ENCODE measurements at regions not wholly inside any gene's neighbourhood (a gene's known extent, or its start where the extent isn't known, plus 50 kb on each side); places are given as distances from the start of the nearest gene placed in this dataset.
A peak's percentile ranks its signal among the peaks of the same experiment; 100 is the strongest.
"Not testable (repeated sequence)": the region's sequence is repeated elsewhere in the genome, so short reads cannot be mapped to it uniquely, and the experiment has no call there.

DNA sequence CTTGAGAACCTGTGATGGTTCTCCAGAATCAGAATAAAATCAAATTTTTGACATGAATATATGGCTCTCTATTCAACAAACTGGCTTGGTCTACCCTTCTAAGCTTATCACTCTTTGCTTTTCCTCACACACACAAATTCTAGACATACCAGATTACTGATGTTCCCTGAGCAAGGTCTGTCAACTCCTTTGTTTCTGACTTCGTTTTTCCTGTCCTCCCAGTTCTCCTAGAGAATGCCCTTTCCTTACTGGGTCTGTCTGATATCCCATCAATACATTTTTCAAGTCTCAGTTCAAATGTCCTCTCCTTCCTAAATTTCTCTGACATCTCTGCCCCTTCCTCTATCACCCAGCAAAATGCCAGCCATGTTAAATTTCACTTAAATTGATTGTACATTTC lies 202.1 kb upstream of the IGFBP7 start:
- no peak overlapping the region for H3K4me3 ChIP-seq
- H3K36me3 ChIP-seq = no peaks in the 10 kb centered on the region
- H3K27ac ChIP-seq = no peak overlapping the region
- no peaks in the 10 kb centered on the region for H3K27me3 ChIP-seq
- DNase-seq (ENCODE audit: low read depth in 1 of 2, low spot score in 1 of 2) = no peak
- TF ChIP-seq, protein P1, sequence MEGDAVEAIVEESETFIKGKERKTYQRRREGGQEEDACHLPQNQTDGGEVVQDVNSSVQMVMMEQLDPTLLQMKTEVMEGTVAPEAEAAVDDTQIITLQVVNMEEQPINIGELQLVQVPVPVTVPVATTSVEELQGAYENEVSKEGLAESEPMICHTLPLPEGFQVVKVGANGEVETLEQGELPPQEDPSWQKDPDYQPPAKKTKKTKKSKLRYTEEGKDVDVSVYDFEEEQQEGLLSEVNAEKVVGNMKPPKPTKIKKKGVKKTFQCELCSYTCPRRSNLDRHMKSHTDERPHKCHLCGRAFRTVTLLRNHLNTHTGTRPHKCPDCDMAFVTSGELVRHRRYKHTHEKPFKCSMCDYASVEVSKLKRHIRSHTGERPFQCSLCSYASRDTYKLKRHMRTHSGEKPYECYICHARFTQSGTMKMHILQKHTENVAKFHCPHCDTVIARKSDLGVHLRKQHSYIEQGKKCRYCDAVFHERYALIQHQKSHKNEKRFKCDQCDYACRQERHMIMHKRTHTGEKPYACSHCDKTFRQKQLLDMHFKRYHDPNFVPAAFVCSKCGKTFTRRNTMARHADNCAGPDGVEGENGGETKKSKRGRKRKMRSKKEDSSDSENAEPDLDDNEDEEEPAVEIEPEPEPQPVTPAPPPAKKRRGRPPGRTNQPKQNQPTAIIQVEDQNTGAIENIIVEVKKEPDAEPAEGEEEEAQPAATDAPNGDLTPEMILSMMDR (IDR thresholded peaks at IDR 0.05; ENCODE audit: low read depth, low read length) = no peak
- no peaks in the 10 kb centered on the region for H3K9me3 ChIP-seq (ENCODE audit: low read depth)
- no peaks in the 10 kb centered on the region for H3K4me1 ChIP-seq (ENCODE audit: low read depth)

DNA sequence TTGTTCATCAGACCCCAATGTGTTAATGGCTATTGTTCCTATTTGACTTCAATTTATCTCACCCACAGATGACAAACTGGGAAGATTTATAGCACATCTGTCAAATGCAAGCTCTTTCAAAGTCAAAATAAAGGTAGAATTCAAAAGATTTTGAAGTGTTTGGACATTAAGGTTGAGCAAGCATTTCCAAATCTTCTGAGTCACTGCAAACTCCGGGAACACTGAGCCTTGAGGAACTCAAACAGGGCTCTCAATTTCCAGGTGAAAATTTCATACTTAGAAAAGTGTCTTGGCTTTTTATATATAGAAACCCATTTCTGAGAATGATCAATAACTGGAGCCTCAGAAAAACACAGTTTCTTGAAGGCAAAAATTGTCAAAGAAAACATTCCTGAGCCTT lies 199.5 kb upstream of the IGFBP7 start:
- TF ChIP-seq, protein P1 (IDR thresholded peaks at IDR 0.05; ENCODE audit: low read depth, low read length) = no peak
- DNase-seq (ENCODE audit: low read depth in 1 of 2, low spot score in 1 of 2) = no peak
- H3K4me1 ChIP-seq (ENCODE audit: low read depth) = no peaks in the 10 kb centered on the region

GRCh38 chr4:57308301-57308700 lies 198.1 kb upstream of the IGFBP7 start:
- Histone ChIP-seq H3K4me3 (no peak overlapping the region), H3K9me3 (ENCODE audit: low read depth) (no peaks in the 10 kb centered on the region), H3K4me1 (ENCODE audit: low read depth) (no peaks in the 10 kb centered on the region), H3K27me3 (no peaks in the 10 kb centered on the region), H3K36me3 (no peaks in the 10 kb centered on the region), H3K27ac (no peak overlapping the region)
- TF ChIP-seq, protein P1 (IDR thresholded peaks at IDR 0.05; ENCODE audit: low read depth, low read length) = no peak
- DNase-seq (ENCODE audit: low read depth in 1 of 2, low spot score in 1 of 2) = no peak

More for the DNA sequence above, 199.5 kb upstream of the IGFBP7 start:
- H3K27ac ChIP-seq = no peak overlapping the region
- H3K36me3 ChIP-seq = no peaks in the 10 kb centered on the region
- H3K4me3 ChIP-seq = no peak overlapping the region
- H3K27me3 ChIP-seq = no peaks in the 10 kb centered on the region
- H3K9me3 ChIP-seq (ENCODE audit: low read depth) = no peaks in the 10 kb centered on the region

- H3K9me3 ChIP-seq (ENCODE audit: low read depth) = no peaks in the 10 kb centered on the region
Observed at GRCh38 chr4:57305836-57306235, 195.7 kb upstream of the IGFBP7 start.

GRCh38 chr4:57303012-57303751 lies 193.0 kb upstream of the IGFBP7 start:
- H3K4me3 ChIP-seq = no peak overlapping the region
- TF ChIP-seq, protein P1 (IDR thresholded peaks at IDR 0.05; ENCODE audit: low read depth, low read length) = no peak
- peak; percentile 3 to 23 for DNase-seq (ENCODE audit: low read depth in 1 of 2, low spot score in 1 of 2)
- no peak overlapping the region for H3K27ac ChIP-seq
- H3K36me3 ChIP-seq = no peaks in the 10 kb centered on the region
- no peaks in the 10 kb centered on the region for H3K4me1 ChIP-seq (ENCODE audit: low read depth)
- no peaks in the 10 kb centered on the region for H3K27me3 ChIP-seq
- no peaks in the 10 kb centered on the region for H3K9me3 ChIP-seq (ENCODE audit: low read depth)

More at GRCh38 chr4:57305836-57306235, 195.7 kb upstream of the IGFBP7 start:
- Histone ChIP-seq H3K4me3 (no peak overlapping the region), H3K4me1 (ENCODE audit: low read depth) (no peaks in the 10 kb centered on the region), H3K27me3 (no peaks in the 10 kb centered on the region), H3K36me3 (no peaks in the 10 kb centered on the region), H3K27ac (no peak overlapping the region)
- DNase-seq (ENCODE audit: low read depth in 1 of 2, low spot score in 1 of 2) = no peak
- TF ChIP-seq, protein P1 (IDR thresholded peaks at IDR 0.05; ENCODE audit: low read depth, low read length) = no peak

- not testable (repeated sequence) for H3K36me3 ChIP-seq; H3K4me1 ChIP-seq (ENCODE audit: low read depth); H3K9me3 ChIP-seq (ENCODE audit: low read depth); DNase-seq (ENCODE audit: low read depth in 1 of 2, low spot score in 1 of 2); H3K4me3 ChIP-seq; H3K27me3 ChIP-seq; H3K27ac ChIP-seq
Observed at GRCh38 chr4:57300300-57300699, 190.1 kb upstream of the IGFBP7 start.

Data from cardiac muscle cell (in vitro differentiated cells and primary cell).